NCI-H1930 (cell line): ENCODE measurements at regions not wholly inside any gene's neighbourhood (a gene's known extent, or its start where the extent isn't known, plus 50 kb on each side); places are given as distances from the start of the nearest gene placed in this dataset.
"Not testable (repeated sequence)": the region's sequence is repeated elsewhere in the genome, so short reads cannot be mapped to it uniquely, and the experiment has no call there.

ENCODE experiments used
- DNase-seq, 2 experiments: peaks; one replicate each; lab custom pipeline; 2025; lab: John Stamatoyannopoulos, UW

GRCh38 chr2:13201924-13202323 lies 485.2 kb downstream of the TRIB2 start:
- no peak for DNase-seq

DNA sequence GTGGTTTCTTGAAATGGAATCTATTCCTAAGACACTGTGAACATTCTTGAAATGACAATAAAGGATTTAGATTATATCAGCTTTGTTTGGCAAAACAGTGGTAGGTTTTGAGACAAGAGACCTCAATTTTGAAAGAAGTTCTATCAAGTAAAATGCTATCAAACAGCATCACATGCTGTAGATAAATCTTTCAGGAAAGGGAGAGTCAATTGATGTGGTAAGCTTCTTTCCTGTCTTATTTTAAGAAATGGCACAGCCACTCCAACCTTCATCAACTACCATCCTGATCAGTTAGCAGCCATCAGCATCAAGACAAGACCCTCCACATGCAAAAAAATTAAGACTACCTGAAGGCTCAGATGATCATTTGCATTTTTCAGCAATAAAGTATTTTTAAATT lies 495.4 kb downstream of the TRIB2 start:
- DNase-seq = no peak

DNA sequence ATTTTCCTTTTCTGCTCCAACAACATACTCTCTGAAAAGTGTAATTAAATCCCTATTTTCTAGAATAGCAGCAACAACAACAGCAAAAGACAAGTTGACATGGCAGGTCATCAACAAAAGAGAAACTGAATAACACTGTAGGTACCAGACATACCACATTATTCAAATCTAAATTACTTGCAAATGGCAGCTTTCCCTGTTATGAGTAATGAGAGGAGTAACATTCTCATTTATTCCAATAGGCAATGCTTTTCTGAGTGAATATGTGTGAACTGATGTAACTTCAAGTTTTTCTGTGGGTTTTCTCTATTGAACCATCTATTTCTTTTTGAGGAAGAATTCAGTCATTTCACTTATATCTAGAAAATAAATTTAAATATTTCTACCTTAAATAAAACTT lies 501.5 kb downstream of the TRIB2 start:
- no peak for DNase-seq

DNA sequence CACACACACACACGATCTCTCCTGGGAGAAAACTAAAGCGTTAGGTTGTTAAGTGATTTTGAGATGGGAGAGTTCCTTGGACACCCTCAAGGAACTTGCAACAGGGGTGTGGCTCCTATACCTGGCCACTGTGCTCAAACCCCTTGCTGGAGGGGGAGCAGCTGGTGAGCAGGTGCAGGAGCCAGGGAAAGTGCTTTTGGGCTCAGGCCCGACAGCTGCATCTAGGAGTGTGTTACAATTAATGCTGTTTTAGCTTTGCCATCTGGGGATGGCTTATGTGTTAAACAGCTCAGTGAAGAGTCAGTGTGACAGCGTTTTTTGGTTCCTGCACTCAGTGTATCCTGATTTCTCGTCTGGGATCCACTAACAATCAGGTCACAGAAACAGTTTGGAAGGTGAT lies 510.8 kb downstream of the TRIB2 start:
- no peak for DNase-seq

GRCh38 chr2:13230221-13230620 lies 513.5 kb downstream of the TRIB2 start:
- DNase-seq = no peak

DNA sequence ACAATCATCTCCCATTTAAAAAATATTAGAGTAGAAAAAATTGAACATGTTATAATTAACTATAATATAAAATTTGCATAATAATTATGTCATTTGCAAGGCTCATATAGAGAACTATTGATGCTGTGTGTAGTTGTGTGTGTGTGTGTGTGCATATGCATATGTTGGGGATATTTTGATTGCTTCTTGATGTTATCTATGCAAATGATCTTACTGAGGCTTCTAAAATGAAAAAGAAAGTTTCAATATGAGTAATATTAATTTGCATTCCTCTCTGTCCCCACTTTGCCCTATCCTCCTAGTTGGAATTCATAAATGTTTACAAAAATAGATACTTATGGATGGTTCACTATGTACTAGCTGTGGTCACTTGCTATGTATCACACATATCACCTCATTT lies 523.3 kb downstream of the TRIB2 start:
- no peak for DNase-seq

DNA sequence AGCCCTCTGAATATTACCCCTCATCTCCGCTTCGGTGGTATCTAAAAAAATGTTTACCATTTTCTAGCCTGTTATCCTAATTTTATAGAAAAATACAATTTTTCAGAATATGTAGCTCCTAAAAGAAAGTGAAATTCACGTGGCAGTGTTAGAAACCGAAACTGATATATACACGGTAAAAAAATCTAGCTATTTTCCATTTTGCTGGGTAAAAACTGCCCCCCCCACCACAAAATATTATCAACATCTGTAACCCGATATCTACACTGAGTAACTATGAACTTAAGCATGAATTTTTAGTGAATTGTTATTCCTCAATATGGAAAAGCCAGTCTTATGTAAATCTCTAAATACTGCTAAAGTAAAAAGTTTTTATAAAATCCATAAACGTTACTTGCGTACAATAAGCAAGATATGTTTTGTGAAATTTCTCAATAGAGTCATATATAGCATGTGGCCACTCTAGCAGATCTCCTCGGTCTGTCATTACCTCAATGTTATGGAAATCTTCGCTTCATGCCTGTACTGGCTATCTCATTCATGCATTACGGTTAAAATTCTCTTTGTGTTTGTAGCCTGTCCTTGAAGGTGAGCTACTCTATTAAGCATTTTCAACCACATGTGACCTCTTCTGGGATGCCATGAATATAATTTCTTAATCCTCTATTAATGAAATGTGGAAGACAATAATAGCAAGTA lies 524.2 kb downstream of the TRIB2 start:
- no peak for DNase-seq

GRCh38 chr2:13252615-13253014 lies 535.9 kb downstream of the TRIB2 start:
- DNase-seq = no peak

DNA sequence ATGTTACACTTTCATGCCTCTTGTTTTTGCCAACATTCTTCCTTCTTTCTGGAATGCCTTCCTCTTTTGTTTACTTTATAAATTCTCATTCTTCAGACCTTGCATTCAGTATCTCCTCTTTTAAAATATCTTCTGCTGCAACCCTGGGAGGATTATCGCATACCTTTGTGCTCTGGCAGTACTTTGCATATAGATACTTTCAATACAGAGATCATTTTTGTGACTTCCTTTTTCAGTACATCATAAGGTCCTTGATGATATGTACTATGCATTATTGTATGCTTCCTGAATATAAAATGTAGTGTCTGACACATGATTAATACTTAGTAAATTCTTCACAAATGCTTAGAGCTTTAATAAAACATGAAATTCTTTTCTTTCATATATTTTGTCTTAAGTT lies 538.7 kb downstream of the TRIB2 start:
- no peak for DNase-seq

DNA sequence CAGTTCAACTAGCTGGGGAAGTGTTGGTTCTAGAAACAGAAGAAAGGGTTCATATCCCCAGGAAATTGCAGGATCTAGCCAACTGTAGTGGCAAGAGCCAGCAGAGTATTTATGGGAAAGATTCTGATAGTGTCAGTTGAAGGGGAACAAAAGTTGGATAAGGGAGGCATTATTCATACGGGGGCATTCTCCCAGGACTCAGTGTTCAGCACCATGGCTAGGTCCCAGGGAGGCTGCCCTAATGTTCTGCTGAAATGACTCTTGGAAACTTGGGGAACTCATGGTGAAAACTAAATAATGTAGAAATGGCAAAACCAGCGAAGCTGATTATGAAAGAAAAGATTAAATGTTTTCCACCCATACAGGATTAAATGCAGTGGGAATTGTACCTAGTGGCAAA lies 543.7 kb downstream of the TRIB2 start:
- no peak for DNase-seq

DNA sequence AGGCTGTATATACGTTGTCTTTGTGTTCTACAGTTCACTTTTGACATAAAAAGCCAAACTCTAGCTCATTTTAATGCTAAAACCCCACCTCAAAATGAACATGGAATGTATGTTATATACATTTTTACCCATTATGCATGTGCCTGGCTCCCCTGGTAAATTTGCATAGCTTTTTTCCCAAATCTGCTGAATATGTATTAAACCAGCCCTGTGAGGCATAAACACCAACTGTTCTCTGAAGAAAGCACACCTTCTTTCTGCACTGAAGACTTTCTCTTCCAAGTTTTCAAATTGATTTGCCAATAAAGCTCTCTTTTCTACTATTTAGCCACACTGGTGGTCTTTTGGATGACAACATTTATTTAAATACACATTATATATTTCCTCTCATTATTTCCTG lies 549.4 kb downstream of the TRIB2 start:
- no peak for DNase-seq

- no peak for DNase-seq
These were observed 568.0 kb downstream of the TRIB2 start for GRCh38 chr2:13284688-13285087.

- no peak for DNase-seq
These were observed 572.6 kb downstream of the TRIB2 start for GRCh38 chr2:13289310-13289709.

DNA sequence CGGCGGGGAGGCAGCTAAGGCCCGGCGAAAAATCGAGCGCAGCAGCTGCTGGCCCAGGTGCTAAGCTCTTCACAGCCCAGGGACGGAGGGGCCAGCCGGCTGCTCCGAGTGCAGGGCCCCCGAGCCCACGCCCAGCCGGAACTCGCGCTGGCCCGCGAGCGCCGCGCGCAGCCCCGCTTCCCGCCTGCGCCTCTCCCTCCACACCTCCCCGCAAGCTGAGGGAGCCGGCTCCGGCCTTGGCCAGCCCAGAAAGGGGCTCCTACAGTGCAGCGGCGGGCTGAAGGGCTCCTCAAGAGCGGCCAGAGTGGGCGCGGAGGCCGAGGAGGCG lies 591.7 kb downstream of the TRIB2 start:
- not testable (repeated sequence) for DNase-seq

GRCh38 chr2:13308989-13309388 lies 592.3 kb downstream of the TRIB2 start:
- DNase-seq = no peak

DNA sequence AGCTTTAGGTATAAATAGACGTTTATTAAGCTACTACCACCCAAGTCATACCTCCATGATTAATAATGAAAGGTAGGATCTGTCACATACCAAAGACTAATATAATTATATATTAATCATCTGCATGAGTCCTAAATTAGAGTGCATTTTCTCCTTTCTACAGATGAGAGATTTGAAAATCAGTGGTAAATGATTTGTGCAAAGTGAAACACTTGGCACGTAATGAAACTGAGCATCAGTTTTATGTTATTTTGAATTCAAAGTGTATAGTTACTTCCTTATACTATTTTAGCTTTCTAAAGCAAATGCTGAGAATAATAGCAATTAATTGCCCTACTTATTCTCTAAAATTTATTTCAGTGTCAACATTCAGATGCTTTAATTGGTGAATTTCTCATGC lies 615.3 kb downstream of the TRIB2 start:
- DNase-seq = no peak

- DNase-seq = not testable (repeated sequence)
These were observed 617.3 kb downstream of the TRIB2 start for GRCh38 chr2:13334071-13334470.

- DNase-seq = no peak
These were observed 617.8 kb downstream of the TRIB2 start for GRCh38 chr2:13334545-13334944.

- DNase-seq = no peak
These were observed 619.3 kb downstream of the TRIB2 start for GRCh38 chr2:13335862-13336535.

DNA sequence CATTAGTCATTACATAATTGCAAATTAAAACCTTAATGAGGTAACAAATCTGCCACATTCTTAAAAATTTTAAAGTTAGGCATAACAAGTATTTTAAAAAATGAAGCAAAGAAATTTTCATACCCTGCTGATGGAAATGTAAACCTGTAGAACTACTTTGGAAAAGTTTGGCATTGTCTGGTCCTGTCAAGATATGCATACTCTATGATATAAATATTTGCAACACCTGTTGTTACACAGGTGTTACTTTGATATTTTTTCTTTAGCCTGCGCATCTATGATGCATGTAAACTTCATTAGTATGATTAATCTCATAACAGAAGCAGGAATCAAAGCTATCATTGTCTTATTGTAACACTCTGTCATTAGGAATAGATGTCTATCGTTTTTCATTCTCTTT lies 634.3 kb downstream of the TRIB2 start:
- no peak for DNase-seq

GRCh38 chr2:13353083-13353482 lies 636.3 kb downstream of the TRIB2 start:
- no peak for DNase-seq

GRCh38 chr2:13354031-13354430 lies 637.3 kb downstream of the TRIB2 start:
- DNase-seq = no peak

DNA sequence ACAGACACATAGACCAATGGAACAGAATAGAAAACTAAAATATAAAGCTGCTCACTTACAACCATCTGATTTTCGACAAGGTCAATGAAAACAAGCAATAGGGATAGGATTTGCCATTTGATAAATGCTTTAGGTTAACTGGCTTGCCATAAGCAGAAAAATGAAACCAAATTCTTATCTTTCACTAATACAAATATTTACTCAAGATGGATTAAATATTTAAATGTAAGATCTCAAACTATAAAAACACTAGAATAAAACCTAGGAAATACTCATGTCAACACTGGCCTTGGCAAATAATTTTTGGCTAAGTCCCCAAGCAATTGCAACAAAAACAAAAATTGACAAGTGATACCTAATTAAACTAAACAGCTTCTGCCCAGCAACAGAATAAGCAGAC lies 665.2 kb downstream of the TRIB2 start:
- not testable (repeated sequence) for DNase-seq

DNA sequence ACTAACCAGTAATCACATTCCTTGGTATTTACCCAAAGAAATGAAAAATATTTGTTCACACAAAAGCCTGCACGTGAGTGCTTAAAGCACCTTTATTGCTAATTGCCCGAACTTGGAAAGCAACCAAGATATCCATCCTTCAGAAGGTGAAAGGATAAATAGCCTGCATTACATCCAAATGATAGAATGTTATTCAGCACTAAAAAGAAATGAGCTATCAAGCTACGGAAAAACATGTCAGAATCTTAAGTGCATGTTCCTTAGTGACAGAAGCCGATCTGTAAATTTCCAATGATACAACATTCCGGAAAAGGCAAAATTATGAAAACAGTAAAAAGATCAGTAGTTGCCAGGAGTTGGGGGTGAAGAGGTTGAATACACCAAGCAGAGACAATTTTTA lies 672.4 kb downstream of the TRIB2 start:
- DNase-seq = not testable (repeated sequence)
